ENCODE measurements at regions not wholly inside any gene's neighbourhood (a gene's known extent, or its start where the extent isn't known, plus 50 kb on each side); places are given as distances from the start of the nearest gene placed in this dataset.

- DNase-seq (no peak), ATAC-seq (peak in 3 of 4 donors; percentile 36 to 72 (median 65))
- no peak overlapping the region for H3K27ac ChIP-seq
- TF ChIP-seq CTCF (IDR thresholded peaks at IDR 0.05) (no peak), POLR2A (IDR thresholded peaks at IDR 0.05) (no peak)
- no peaks in the 10 kb centered on the region for H3K27me3 ChIP-seq
- H3K36me3 ChIP-seq, result no peaks in the 10 kb centered on the region
- H3K4me1 ChIP-seq, result peaks cover 0 to 2% (median 0%) of the 10 kb centered on the region in 12 donors
- H3K9me3 ChIP-seq, result no peaks in the 10 kb centered on the region
- no peak overlapping the region for H3K4me3 ChIP-seq
- WGBS, 4 donors, result 59 to 73% (median 62%) methylated on average over 1 of the region's 1 CpG
- intact Hi-C loops (cut with DNase I), result no loop called here
Measured at GRCh38 chr13:33910255-33910654, 92.3 kb downstream of the RFC3 start.

GRCh38 chr13:33911521-33911920 is 93.6 kb downstream of the RFC3 start:
- Histone ChIP-seq H3K4me3 (no peak overlapping the region), H3K27me3 (no peaks in the 10 kb centered on the region), H3K27ac (no peak overlapping the region), H3K4me1 (peaks cover 0 to 2% (median 0%) of the 10 kb centered on the region in 12 donors), H3K36me3 (no peaks in the 10 kb centered on the region), H3K9me3 (no peaks in the 10 kb centered on the region)
- ATAC-seq (no peak), DNase-seq (no peak)
- intact Hi-C loops (cut with DNase I), result no loop called here
- WGBS, 4 donors, result 97 to 100% (median 99%) methylated on average over 3 of the region's 3 CpGs
- TF ChIP-seq POLR2A (IDR thresholded peaks at IDR 0.05) (no peak), CTCF (IDR thresholded peaks at IDR 0.05) (no peak)

DNA sequence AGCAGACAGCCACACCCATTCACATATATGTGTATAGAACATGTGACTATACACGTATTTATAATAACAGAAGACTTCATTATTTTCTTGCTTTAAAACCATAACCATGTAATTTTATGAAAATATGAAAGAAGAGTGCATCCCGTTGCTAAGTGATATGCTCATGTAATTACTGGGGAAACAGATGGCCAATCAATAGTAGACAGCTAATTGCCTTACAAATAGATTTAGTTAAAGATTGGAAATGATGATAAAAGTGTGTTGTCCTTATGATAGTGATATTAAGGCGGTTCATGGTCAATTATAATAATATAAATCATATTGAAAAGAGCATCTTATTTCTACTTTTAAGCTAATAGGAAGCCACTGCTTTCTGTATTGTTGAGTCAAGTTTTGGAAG is 95.9 kb downstream of the RFC3 start:
- no peak for TF ChIP-seq POLR2A (IDR thresholded peaks at IDR 0.05)
- no peak for TF ChIP-seq CTCF (IDR thresholded peaks at IDR 0.05)
- intact Hi-C loops (cut with DNase I), result no loop called here
- Histone ChIP-seq H3K36me3 (no peaks in the 10 kb centered on the region), H3K4me1 (peaks cover 0 to 9% (median 0%) of the 10 kb centered on the region in 12 donors), H3K9me3 (no peaks in the 10 kb centered on the region), H3K27ac (no peak overlapping the region), H3K4me3 (no peak overlapping the region), H3K27me3 (no peaks in the 10 kb centered on the region)
- ATAC-seq, result no peak
- WGBS, 4 donors, result 92 to 99% (median 96%) methylated on average over 3 of the region's 3 CpGs
- no peak for DNase-seq

GRCh38 chr13:33917190-33917589 is 99.2 kb downstream of the RFC3 start:
- no peaks in the 10 kb centered on the region for H3K36me3 ChIP-seq
- no peaks in the 10 kb centered on the region for H3K27me3 ChIP-seq
- DNase-seq (no peak), ATAC-seq (peak in 2 of 4 donors; percentile 41 to 42)
- H3K9me3 ChIP-seq, result no peaks in the 10 kb centered on the region
- H3K4me1 ChIP-seq, result peaks cover 0 to 9% (median 0%) of the 10 kb centered on the region in 12 donors
- H3K4me3 ChIP-seq, result no peak overlapping the region
- intact Hi-C loops (cut with DNase I), result no loop called here
- WGBS, 4 donors, result 40 to 62% (median 49%) methylated on average over 4 of the region's 4 CpGs
- TF ChIP-seq POLR2A (IDR thresholded peaks at IDR 0.05) (no peak), CTCF (IDR thresholded peaks at IDR 0.05) (no peak)
- H3K27ac ChIP-seq, result peak overlapping the region in 2 of 12 donors; percentile 14 to 24

All from heart left ventricle (tissue), 16 donors.